Ishikawa (cell line): ENCODE measurements at regions not wholly inside any gene's neighbourhood (a gene's known extent, or its start where the extent isn't known, plus 50 kb on each side); places are given as distances from the start of the nearest gene placed in this dataset.

Experiments used
- EGR1 ChIP-seq: IDR thresholded peaks from 2 replicates; pipeline ENCODE4 v1.6.1; 2012
- MAX ChIP-seq: IDR thresholded peaks from 2 replicates; pipeline ENCODE4 v1.6.1; 2012

- TF ChIP-seq EGR1 (no peak), MAX (no peak)
Observed at GRCh38 chr2:40751981-40752380, 300.1 kb upstream of the SLC8A1 start.
